SK-N-MC (cell line): ENCODE measurements at regions not wholly inside any gene's neighbourhood (a gene's known extent, or its start where the extent isn't known, plus 50 kb on each side); places are given as distances from the start of the nearest gene placed in this dataset.

ENCODE experiments used
- EZH2 ChIP-seq: fragments of 200-600 bp; sonication (generic); IDR thresholded peaks from one replicate; pipeline ENCODE4 v1.6.1; 2017; ENCODE audit warnings: antibody characterized with exemption
- POLR2AphosphoS5 ChIP-seq: IDR thresholded peaks from 2 replicates; pipeline ENCODE4 v1.6.1; 2012; ENCODE audit warnings: mild to moderate bottlenecking, low read depth, low read length, borderline replicate concordance

DNA sequence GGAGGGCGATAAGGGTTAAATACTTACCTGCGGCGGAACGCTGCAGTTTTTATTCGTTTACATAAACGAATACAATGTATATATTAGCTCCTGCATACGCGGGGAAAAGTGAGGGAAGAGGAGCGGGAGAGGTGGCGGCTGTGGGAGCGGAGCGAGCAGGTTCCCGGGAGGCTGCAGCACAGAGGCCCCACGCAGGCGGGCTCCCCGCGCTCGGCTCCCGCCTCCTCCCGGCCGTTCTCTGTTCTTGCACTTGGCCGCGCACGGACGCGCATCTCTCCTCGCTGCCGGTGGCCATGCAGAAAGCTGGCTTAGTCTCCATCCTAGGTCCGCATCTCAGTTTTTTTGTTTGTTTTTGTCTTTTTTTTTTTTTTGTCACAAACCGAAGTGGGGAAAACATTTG lies 340.4 kb upstream of the FAT1 start:
- no peak for TF ChIP-seq POLR2AphosphoS5
- no peak for TF ChIP-seq EZH2
